Heart right ventricle (tissue), 16 donors: ENCODE measurements at regions not wholly inside any gene's neighbourhood (a gene's known extent, or its start where the extent isn't known, plus 50 kb on each side); places are given as distances from the start of the nearest gene placed in this dataset.

Experiments
- ATAC-seq, 8 donors: fragments of 200-7000 bp; cut with Tn5 transposase; one replicate each; pipeline ENCODE4 v1.9.1; 2020; ENCODE audit warnings: mild to moderate bottlenecking in 8 of 8, moderate library complexity in 8 of 8, moderate number of reproducible peaks in 1 of 8
- DNase-seq, 2 donors: peaks; one replicate each; pipeline ENCODE4 v3.0.0-alpha.2; 2020
- H3K27ac ChIP-seq, 10 donors: fragments of 200-600 bp; sonication (generic) in 2 of 10; one replicate each; pipeline versions ENCODE4 v1.5.0 to v1.8.0; 2020 to 2022; ENCODE audit warnings: mild to moderate bottlenecking in 3 of 10
- H3K27me3 ChIP-seq, 7 donors: fragments of 200-600 bp; one replicate each; pipeline ENCODE4 v1.8.0; 2021 to 2022; ENCODE audit warnings: mild to moderate bottlenecking in 2 of 7
- H3K36me3 ChIP-seq, 9 donors: fragments of 200-600 bp; sonication (generic) in 1 of 9; one replicate each; pipeline versions ENCODE4 v1.5.0 to v1.8.0; 2020 to 2022; ENCODE audit warnings: mild to moderate bottlenecking in 2 of 9
- H3K4me1 ChIP-seq, 9 donors: fragments of 200-600 bp; sonication (generic) in 1 of 9; one replicate each; pipeline versions ENCODE4 v1.5.0 to v1.8.0; 2020 to 2022; ENCODE audit warnings: mild to moderate bottlenecking in 4 of 9
- H3K4me3 ChIP-seq, 10 donors: fragments of 200-600 bp; sonication (generic) in 2 of 10; one replicate each; pipeline versions ENCODE4 v1.5.0 to v1.8.0; 2020 to 2022; ENCODE audit warnings: mild to moderate bottlenecking in 7 of 10, moderate library complexity in 2 of 10
- H3K9me3 ChIP-seq, 11 donors: fragments of 200-600 bp in 10 of 11; sonication (generic) in 2 of 11; one replicate each; pipeline versions ENCODE4 v1.5.0 to v1.8.0; 2013 to 2022; ENCODE audit warnings: mild to moderate bottlenecking in 2 of 11, control low read depth in 1 of 11, moderate library complexity in 1 of 11
- WGBS, 2 donors: extraction: QIAGEN DNeasy Blood & Tissue Kit; methylation state at CpG; one replicate each; pipeline ENCODE4 v1.1.7; 2013; ENCODE audit warnings: inconsistent platforms in 1 of 2; 5-methylcytosine and 5-hydroxymethylcytosine counted together
- intact Hi-C, 10 donors: fragments of 100-400 bp; cut with DNase I; formaldehyde crosslinking; loops; one replicate each; pipeline versions ENCODE4 v1.11.1 to v1.14.2; 2022
- TF ChIP-seq, protein P1 (sequence below), 9 donors: fragments of 200-600 bp; sonication (generic) in 2 of 9; IDR thresholded peaks; one replicate each; pipeline versions ENCODE4 v1.5.0 to v1.8.0; 2021 to 2022; ENCODE audit warnings: antibody characterized with exemption in 9 of 9, mild to moderate bottlenecking in 5 of 9, moderate library complexity in 1 of 9
- donor health status: Arrhythmogenic right ventricular cardiomyopathy.
- donor health status: ischemic (EF 13 %, LVEDD 7.1; RV severe dilation, severe dysfunction).
- donor health status: healthy with polysubstance abuse.
- donor health status: DM: no; HTN: yes; CAD: no.
- donor health status: DM: no; HTN: no; CAD: no.
- donor health status: ischemic (EF 25% LVEDD 6.9; RV normal size, moderate dysfunction).
- donor health status: ischemic (EF 25% LVEDD 5.7; RV mildly dilated, moderate dysfunction).
- donor health status: healthy.
- donor health status: DM: yes; HTN: yes; CAD: no.
- donor health status: Ischemic cardiomyopathy.
- donor health status: ischemic (EF 35%, LVEDD 5.7; RV mildly dilated, moderate dysfunction).
- donor health status: nonischemic (EF 11% LVEDD 7.7; RV severe dilation, severe dysfunction).
- donor health status: DM: yes; HTN: yes; CAD: no.
- donor health status: PGD.
- donor health status: ischemic (EF 29% LVEDD 5.4; RV normal size, mild dysfunction).
- donor health status: nonischemic (EF 23%, LVEDD 6.1; RV moderate dilation, normal function).

GRCh38 chr11:111440416-111441205 lies 61.5 kb upstream of the POU2AF1 start:
- H3K27me3 ChIP-seq, result peaks cover 0 to 10% (median 0%) of the 10 kb centered on the region in 7 donors
- H3K36me3 ChIP-seq, result no peaks in the 10 kb centered on the region
- no peak for ATAC-seq
- no peak for DNase-seq
- WGBS, 2 donors, result 92 to 94% methylated on average over 5 of the region's 5 CpGs
- TF ChIP-seq, protein P1, sequence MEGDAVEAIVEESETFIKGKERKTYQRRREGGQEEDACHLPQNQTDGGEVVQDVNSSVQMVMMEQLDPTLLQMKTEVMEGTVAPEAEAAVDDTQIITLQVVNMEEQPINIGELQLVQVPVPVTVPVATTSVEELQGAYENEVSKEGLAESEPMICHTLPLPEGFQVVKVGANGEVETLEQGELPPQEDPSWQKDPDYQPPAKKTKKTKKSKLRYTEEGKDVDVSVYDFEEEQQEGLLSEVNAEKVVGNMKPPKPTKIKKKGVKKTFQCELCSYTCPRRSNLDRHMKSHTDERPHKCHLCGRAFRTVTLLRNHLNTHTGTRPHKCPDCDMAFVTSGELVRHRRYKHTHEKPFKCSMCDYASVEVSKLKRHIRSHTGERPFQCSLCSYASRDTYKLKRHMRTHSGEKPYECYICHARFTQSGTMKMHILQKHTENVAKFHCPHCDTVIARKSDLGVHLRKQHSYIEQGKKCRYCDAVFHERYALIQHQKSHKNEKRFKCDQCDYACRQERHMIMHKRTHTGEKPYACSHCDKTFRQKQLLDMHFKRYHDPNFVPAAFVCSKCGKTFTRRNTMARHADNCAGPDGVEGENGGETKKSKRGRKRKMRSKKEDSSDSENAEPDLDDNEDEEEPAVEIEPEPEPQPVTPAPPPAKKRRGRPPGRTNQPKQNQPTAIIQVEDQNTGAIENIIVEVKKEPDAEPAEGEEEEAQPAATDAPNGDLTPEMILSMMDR (IDR thresholded peaks at IDR 0.05), result no peak
- H3K4me3 ChIP-seq, result no peak overlapping the region
- intact Hi-C loops, result loop anchor here in 2 of 10 donors (10.0 kb wide), 2 partner anchors 56 to 1236 kb away; no protein-coding TSS in a partner anchor
- H3K9me3 ChIP-seq, result no peaks in the 10 kb centered on the region
- H3K4me1 ChIP-seq, result peaks cover 0 to 19% (median 6%) of the 10 kb centered on the region in 9 donors
- H3K27ac ChIP-seq, result no peak overlapping the region

GRCh38 chr11:111439901-111440300 lies 60.8 kb upstream of the POU2AF1 start:
- no peak overlapping the region for H3K4me3 ChIP-seq
- 92 to 93% methylated on average over 1 of the region's 1 CpG for WGBS, 2 donors
- ATAC-seq (no peak), DNase-seq (no peak)
- H3K9me3 ChIP-seq, result no peaks in the 10 kb centered on the region
- no peaks in the 10 kb centered on the region for H3K36me3 ChIP-seq
- TF ChIP-seq, protein P1 (IDR thresholded peaks at IDR 0.05), result no peak
- intact Hi-C loops, result loop anchor here in 2 of 10 donors (10.0 kb wide), 2 partner anchors 55 to 1235 kb away; no protein-coding TSS in a partner anchor
- no peak overlapping the region for H3K27ac ChIP-seq
- H3K4me1 ChIP-seq, result peaks cover 0 to 12% (median 0%) of the 10 kb centered on the region in 9 donors
- peaks cover 0 to 11% (median 0%) of the 10 kb centered on the region in 7 donors for H3K27me3 ChIP-seq

GRCh38 chr11:111438846-111439520 lies 59.9 kb upstream of the POU2AF1 start:
- H3K36me3 ChIP-seq, result no peaks in the 10 kb centered on the region
- intact Hi-C loops, result no loop called here
- TF ChIP-seq, protein P1 (IDR thresholded peaks at IDR 0.05), result no peak
- H3K27me3 ChIP-seq, result peaks cover 0 to 11% (median 0%) of the 10 kb centered on the region in 7 donors
- ATAC-seq, result no peak
- no peak for DNase-seq
- 80 to 81% methylated on average over 11 of the region's 11 CpGs for WGBS, 2 donors
- peaks cover 0 to 12% (median 0%) of the 10 kb centered on the region in 9 donors for H3K4me1 ChIP-seq
- H3K27ac ChIP-seq, result no peak overlapping the region
- no peak overlapping the region for H3K4me3 ChIP-seq
- H3K9me3 ChIP-seq, result no peaks in the 10 kb centered on the region

- Histone ChIP-seq H3K4me1 (peaks cover 0 to 12% (median 0%) of the 10 kb centered on the region in 9 donors), H3K27ac (no peak overlapping the region), H3K9me3 (no peaks in the 10 kb centered on the region), H3K4me3 (no peak overlapping the region), H3K27me3 (peaks cover 0 to 11% (median 0%) of the 10 kb centered on the region in 7 donors), H3K36me3 (no peaks in the 10 kb centered on the region)
- intact Hi-C loops, result no loop called here
- TF ChIP-seq, protein P1 (IDR thresholded peaks at IDR 0.05), result no peak
- ATAC-seq, result no peak
- 74 to 76% methylated on average over 3 of the region's 3 CpGs for WGBS, 2 donors
- no peak for DNase-seq
Measured at GRCh38 chr11:111438168-111438567, 59.1 kb upstream of the POU2AF1 start.
